Astrocyte of the hippocampus (primary cell): ENCODE measurements at regions not wholly inside any gene's neighbourhood (a gene's known extent, or its start where the extent isn't known, plus 50 kb on each side); places are given as distances from the start of the nearest gene placed in this dataset.

Source experiments
- DNase-seq: peaks from one replicate; pipeline ENCODE4 v3.0.0; 2011; ENCODE audit warnings: low read depth, low spot score

- no peak for DNase-seq
These were observed 303.0 kb downstream of the SEC14L1 start for GRCh38 chr17:77443748-77444260.

- no peak for DNase-seq
These were observed 303.8 kb downstream of the SEC14L1 start for GRCh38 chr17:77444628-77444983.

GRCh38 chr17:77444984-77445759 is 304.4 kb downstream of the SEC14L1 start:
- DNase-seq, result no peak

- DNase-seq, result no peak
These were observed 305.2 kb downstream of the SEC14L1 start for GRCh38 chr17:77445760-77446532.

GRCh38 chr17:77446940-77447634 is 306.3 kb downstream of the SEC14L1 start:
- peak; percentile 64 for DNase-seq

GRCh38 chr17:77449373-77449907 is 308.7 kb downstream of the SEC14L1 start:
- no peak for DNase-seq

- peak; percentile 82 for DNase-seq
These were observed 309.4 kb downstream of the SEC14L1 start for GRCh38 chr17:77449908-77450741.

- DNase-seq, result no peak
These were observed 310.0 kb downstream of the SEC14L1 start for GRCh38 chr17:77450742-77451244.

GRCh38 chr17:77451245-77451893 is 310.6 kb downstream of the SEC14L1 start:
- DNase-seq, result peak; percentile 94

GRCh38 chr17:77451894-77452852 is 311.4 kb downstream of the SEC14L1 start:
- DNase-seq, result peak; percentile 89

GRCh38 chr17:77453613-77454241 is 313.0 kb downstream of the SEC14L1 start:
- no peak for DNase-seq

GRCh38 chr17:77454242-77455095 is 313.7 kb downstream of the SEC14L1 start:
- DNase-seq, result no peak

GRCh38 chr17:77455111-77455890 is 314.5 kb downstream of the SEC14L1 start:
- DNase-seq, result peak; percentile 93

- no peak for DNase-seq
These were observed 315.1 kb downstream of the SEC14L1 start for GRCh38 chr17:77455891-77456260.

- DNase-seq, result no peak
These were observed 315.6 kb downstream of the SEC14L1 start for GRCh38 chr17:77456271-77456950.

- DNase-seq, result no peak
These were observed 316.3 kb downstream of the SEC14L1 start for GRCh38 chr17:77456951-77457548.
